GM18907 (cell line): ENCODE measurements at regions not wholly inside any gene's neighbourhood (a gene's known extent, or its start where the extent isn't known, plus 50 kb on each side); places are given as distances from the start of the nearest gene placed in this dataset.

Source experiments
- ATAC-seq: cut with Tn5 transposase; IDR thresholded peaks from one replicate; pipeline ENCODE4 v1.9.1; 2021; ENCODE audit warnings: mild to moderate bottlenecking, moderate library complexity; ENCODE audit not compliant: unreplicated experiment

DNA sequence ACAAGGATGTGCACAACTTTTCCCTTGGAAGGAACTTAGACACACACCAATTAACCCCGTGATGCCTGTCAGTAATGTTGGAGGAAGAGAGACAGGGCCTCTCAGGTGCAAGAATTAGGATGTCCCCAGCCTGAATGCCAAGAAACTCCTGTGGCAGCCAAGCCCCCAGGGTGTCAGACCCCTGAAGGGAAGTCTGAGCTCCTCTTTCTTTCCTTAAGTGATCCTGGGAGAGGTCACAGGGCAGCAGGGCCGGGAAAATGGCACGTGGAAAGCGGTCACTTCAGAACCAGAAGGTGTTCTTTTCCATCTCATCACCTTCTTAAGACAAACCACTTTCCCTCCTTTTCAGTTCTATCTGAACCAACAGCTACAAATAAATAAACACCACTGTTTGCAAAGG is 185.9 kb downstream of the ANAPC1 start:
- no peak for ATAC-seq

DNA sequence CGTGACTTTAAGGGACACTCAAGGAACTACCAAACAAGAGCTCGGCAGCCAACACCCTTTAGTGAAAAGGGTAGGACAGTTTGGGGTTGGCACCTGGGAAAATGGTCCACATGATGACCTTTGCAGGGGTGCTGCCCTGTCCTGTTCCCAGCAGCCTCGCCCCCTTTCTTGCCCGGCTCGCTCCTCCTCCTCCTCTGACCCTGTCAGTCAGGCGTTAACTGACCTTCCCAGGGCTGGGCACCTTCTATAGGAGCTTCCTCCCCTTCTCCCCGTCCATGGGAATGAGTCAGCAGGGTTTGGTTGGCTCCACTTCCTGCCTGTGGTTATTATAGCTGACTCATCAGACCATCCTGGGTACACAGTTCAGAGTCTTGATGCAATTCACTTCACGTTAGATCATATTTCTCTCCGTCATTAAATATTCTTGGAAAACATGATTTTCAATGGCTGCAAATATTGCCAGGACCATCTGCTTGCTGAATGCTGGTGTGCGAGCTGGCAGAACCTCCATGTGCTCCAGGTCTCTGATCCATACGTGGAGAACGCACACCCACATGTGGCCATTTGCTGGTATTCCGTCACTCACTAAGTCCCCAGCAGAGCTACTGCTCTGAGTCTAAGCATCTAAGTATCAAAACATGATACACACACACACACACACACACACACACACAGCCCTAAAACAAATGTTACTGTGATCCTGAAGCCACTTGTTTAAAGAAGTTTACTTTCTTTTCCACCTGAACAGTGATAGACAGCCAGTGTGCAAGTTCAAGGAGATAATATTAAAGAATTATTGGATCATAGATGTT is 185.0 kb downstream of the ANAPC1 start:
- ATAC-seq, result peak; percentile 65

GRCh38 chr2:111701266-111701665 is 182.7 kb downstream of the ANAPC1 start:
- no peak for ATAC-seq

DNA sequence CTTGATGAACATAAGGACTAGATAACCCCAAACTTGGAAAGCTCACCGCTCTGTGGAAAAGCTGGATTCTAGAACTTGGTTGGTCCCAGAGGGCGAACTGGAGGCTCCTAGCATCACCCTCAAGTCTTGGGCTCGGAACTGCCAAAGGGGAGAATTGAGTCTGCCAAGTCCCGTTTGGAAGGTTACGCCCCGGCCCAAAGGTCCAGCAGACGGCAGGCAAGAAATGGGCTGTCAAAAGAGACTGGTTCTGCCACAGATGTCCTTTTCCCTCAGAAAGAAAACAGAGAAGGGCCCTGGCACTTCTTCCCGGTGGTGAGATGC is 182.2 kb downstream of the ANAPC1 start:
- ATAC-seq, result no peak

DNA sequence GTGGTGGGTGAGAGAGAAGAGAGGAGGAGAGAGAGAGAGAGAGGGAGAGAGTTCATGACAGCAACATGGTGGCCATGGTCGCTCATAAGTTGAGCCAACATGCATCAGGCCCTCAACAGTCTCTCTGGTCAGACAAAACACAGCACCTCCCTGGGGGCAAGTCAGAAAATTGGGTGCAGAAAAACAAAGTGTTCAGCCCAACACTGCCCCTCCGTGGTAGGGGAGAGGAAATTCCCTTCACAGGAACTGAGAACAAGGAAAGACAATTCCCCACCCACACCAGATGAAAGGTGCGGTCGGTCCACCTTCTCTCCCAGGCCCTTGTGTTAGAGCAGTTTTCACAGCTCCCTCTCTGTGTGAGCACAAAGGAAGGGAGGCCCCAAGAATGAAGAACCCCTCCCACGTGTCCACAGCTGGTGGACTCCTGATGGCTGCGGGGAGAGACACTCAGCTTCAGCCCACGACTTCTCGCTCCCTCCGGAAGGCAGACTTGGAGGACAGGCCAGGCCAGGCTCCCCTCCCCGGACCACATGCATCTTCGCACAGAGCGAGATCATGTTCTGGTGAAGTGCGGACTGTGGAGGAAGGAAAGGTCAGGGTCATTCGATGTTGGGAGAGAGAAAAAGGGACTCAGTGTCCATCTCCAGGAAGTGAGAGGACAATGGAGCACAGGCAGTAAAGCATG is 181.7 kb downstream of the ANAPC1 start:
- no peak for ATAC-seq

DNA sequence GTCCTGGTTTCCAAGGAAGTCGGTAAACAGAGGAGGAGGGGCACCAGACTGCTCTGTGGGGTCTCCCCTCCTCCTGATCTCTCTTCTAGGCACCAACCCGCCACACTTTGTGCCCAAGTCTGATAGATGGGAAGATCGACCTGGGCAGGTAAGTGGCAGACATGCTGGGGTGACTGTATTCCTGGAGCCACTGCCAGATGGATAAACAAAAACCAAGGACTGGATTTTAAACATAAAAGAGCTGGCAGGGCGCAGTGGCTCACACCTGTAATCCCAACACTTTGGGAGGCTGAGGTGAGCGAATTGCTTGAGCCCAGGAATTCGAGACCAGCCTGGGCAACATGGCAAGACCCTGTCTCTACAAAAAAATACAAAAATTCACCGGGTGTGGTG is 181.2 kb downstream of the ANAPC1 start:
- ATAC-seq, result no peak

GRCh38 chr2:111703759-111704158 is 180.2 kb downstream of the ANAPC1 start:
- ATAC-seq, result no peak

- ATAC-seq, result no peak
These were observed 179.7 kb downstream of the ANAPC1 start for GRCh38 chr2:111704246-111704645.

GRCh38 chr2:111705239-111705638 is 178.8 kb downstream of the ANAPC1 start:
- ATAC-seq, result peak; percentile 32

- peak; percentile 93 for ATAC-seq
These were observed 178.2 kb downstream of the ANAPC1 start for GRCh38 chr2:111705711-111706336.

- ATAC-seq, result no peak
These were observed 177.5 kb downstream of the ANAPC1 start for GRCh38 chr2:111706481-111707001.

DNA sequence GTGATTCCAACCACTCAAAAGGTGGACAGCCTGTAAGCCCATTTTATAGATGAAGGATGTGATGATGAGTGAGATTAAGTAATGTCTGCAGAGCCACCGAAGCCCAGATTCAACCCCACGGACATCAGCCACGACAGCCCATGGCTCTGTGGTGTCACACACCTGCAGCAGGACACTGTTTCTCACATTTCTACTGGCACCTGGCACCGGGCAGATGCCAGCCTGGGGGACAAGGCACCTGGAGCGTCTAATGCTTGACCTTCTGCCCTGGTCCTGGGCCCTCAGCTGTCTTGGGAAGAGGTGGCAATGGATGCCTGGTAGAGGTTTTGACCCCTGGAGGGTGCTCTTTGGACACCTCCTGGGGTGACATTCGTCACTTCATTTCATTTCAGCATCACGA is 176.3 kb downstream of the ANAPC1 start:
- ATAC-seq, result no peak

DNA sequence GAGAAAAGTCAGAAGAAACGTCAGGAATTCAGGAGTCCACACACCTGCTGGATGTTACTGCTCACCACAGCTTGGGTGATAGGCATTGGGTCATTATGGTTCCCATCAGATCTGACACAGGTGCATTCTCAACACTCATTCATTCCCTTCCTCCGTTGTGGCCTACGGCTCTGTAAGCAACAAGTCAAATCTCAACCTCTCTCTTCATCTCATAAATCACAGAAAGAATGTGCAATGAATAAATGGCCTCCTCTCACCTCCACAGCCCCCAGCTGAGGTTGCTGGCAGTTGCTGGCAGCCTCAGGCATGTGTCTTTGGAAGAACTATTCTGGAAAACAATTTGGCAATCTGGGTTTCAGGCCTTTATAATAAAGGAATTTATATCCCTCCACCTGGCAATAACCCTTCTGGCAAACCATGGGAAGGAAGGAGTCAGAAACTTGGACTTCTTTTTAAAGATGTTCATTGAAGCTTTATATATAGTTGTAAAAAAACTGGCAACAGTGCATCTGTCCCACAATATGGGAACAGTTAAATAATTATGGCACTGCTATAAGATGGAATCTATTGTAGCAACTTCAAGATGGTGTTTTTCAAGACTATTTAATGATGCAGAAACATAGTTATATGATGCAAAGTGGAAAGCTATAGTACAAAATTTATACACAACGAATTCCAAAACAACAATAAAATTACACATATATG is 175.4 kb downstream of the ANAPC1 start:
- ATAC-seq, result no peak

- ATAC-seq, result no peak
These were observed 174.7 kb downstream of the ANAPC1 start for GRCh38 chr2:111709321-111709720.

DNA sequence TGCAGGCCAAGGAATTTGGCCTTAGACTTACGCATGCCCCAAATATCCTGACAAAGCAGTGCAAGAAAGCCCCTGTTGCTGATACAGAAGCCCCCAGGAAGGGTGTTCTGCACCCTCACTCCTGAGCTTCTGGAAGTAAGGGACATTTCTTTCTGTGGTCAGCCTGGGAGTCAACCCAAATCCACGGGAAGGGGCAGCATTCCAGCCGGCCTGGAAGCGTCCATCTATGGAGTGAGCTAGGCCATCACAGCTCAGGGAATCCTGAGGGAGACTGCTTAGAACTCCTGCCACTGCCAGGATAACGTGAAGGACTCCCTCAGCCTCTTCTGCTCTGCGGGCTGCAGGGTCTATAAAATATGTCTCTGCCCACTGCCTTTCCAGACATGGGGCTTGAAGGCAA is 173.9 kb downstream of the ANAPC1 start:
- no peak for ATAC-seq

DNA sequence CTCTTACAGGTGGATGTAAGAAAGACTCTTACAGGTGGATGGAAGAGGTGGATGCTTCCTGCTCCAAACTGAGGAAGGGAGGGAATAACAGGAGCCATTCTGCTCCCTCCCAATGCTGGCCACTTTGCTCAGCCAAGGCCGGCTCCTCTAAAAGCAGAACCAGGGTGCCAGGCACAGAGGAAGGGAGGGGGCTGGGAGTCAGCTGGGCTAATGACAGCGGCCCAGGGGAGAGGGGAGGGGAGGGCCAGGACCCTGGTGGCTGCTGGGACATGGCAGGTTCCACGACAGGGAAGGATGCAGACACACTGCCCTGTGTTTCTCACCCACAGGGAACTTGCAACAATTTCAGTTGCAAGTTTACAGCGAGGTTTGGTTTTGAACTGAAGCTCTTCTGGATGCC is 173.4 kb downstream of the ANAPC1 start:
- no peak for ATAC-seq

DNA sequence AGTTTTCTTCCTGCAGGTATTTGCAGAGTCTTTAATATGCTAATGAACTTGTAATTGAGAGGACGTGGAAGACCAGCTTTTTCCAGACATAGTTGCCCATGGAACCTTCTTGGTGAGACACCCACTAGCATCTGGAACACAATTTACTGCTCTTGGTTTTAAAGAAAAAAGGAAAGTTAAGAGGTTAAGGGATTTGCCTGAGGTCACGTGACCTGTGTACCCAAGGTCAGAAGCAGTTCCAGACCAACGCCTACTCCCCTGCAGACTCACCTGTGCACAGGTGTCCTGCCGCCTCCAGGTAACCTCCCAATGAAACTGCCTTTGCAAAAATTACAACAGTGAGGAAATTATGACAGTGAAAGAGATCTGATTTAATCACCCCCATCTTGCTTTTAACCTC is 172.7 kb downstream of the ANAPC1 start:
- no peak for ATAC-seq

DNA sequence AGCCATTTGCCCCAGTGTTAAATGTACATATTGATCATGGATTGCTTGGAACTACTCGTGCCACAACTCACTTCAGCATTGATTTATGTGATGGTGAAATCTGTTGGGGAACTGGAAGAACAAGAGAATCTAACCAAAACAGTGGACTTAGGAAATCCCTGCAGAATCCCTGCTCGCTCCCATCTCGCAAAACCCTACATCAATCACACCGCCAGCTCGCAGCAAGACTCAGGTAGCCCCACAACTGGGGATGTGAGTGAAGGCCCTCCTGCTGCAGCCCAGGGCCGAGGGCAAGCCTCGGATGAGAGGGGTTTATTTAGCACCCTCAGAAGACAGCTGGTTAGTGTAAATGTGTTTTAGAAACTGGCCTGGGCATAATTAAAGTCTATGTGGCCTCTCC is 171.6 kb downstream of the ANAPC1 start:
- no peak for ATAC-seq

GRCh38 chr2:111712940-111713515 is 171.0 kb downstream of the ANAPC1 start:
- no peak for ATAC-seq

DNA sequence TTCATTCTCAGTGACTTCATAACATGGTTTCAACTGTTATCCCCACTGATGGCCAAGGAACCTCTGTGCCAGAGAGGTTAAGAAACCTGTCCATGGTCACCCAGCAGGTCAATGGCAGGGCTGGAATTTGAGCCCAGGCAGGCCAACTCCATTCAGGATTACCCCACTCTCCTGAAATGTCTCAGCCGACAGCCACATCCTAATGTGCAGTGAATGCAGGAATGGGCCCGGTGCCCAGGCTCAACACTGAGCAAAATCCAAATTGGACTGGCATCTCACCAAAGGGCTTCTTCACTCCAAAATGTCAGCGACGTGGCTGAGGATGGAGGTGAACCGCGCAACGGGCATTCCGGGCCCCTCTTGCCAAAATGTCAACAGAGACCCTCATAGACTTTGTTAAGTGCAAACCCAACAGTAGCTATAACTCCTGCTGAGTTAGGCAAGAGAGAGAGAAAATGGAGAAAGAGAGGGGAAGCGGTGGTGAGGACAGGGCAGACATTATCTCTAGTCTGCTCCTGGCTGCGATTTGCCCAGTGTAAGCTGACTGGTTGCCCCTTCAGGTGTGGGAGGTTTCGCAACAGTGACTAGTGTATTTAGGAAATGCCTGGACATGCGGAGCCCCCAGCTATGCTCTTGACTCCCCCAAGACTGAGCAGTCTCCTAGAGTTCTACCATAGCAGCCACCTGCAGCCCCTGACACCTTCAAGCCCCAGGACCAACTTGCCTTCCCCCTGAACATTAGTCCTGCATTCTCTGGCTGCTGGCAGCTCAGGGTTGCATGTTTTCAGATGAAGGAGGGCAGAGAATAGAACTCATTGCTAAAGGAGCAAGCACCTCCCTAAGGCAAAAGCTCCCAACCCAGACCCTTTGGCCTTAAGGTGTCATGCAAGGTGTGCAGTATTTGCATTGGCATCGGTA is 167.7 kb downstream of the ANAPC1 start:
- no peak for ATAC-seq
